Transverse colon (tissue), 4 donors: ENCODE measurements at regions not wholly inside any gene's neighbourhood (a gene's known extent, or its start where the extent isn't known, plus 50 kb on each side); places are given as distances from the start of the nearest gene placed in this dataset.

Experiments used
- DNase-seq: peaks from one replicate; pipeline ENCODE4 v3.0.0-alpha.2; 2019
- H3K27ac ChIP-seq, 4 donors: fragments of 200-600 bp; sonication (generic); 2 replicates each; pipeline ENCODE4 v1.5.1; 2016 to 2018; ENCODE audit warnings: inconsistent platforms in 4 of 4
- H3K27me3 ChIP-seq: fragments of 200-600 bp; sonication (generic); 2 replicates; pipeline ENCODE4 v1.5.1; 2017; ENCODE audit warnings: inconsistent platforms
- H3K36me3 ChIP-seq, 4 donors: fragments of 200-600 bp; sonication (generic); 2 replicates each; pipeline ENCODE4 v1.5.1; 2017 to 2019; ENCODE audit warnings: inconsistent platforms in 4 of 4
- H3K4me1 ChIP-seq, 4 donors: fragments of 200-600 bp; sonication (generic); 2 replicates each; pipeline ENCODE4 v1.5.1; 2017 to 2020; ENCODE audit warnings: inconsistent platforms in 4 of 4
- H3K4me3 ChIP-seq, 4 donors: fragments of 200-600 bp; sonication (generic); 1 replicate in 1 of 4; 2 replicates in 3 of 4; pipeline versions ENCODE4 v1.5.1 to v1.6.1; 2017 to 2019; ENCODE audit warnings: inconsistent platforms in 4 of 4
- H3K9me3 ChIP-seq, 2 donors: fragments of 200-600 bp; sonication (generic); 2 replicates each; pipeline ENCODE4 v1.5.1; 2017 to 2019; ENCODE audit warnings: inconsistent platforms in 2 of 2
- CTCF ChIP-seq, 5 experiments: fragments of 200-600 bp in 3 of 5; fragments of 450-650 bp in 2 of 5; sonication (generic) in 3 of 5; IDR thresholded peaks; 1 replicate in 2 of 5; 2 replicates in 3 of 5; pipeline ENCODE4 v1.5.1; 2016 to 2017; ENCODE audit warnings: antibody characterized with exemption in 5 of 5, inconsistent platforms in 3 of 5, mild to moderate bottlenecking in 2 of 5, moderate library complexity in 1 of 5
- EP300 ChIP-seq: sonication (generic); formaldehyde crosslinking; IDR thresholded peaks from one replicate; pipeline ENCODE4 v1.6.1; 2017; ENCODE audit warnings: antibody characterized with exemption, low read depth
- POLR2A ChIP-seq: fragments of 450-650 bp; IDR thresholded peaks from one replicate; pipeline ENCODE4 v1.6.1; 2016; ENCODE audit warnings: antibody characterized with exemption, mild to moderate bottlenecking, moderate library complexity
- POLR2AphosphoS5 ChIP-seq, 3 donors: sonication (generic); formaldehyde crosslinking; IDR thresholded peaks; one replicate each; pipeline ENCODE4 v1.6.1; 2016; ENCODE audit warnings: antibody characterized with exemption in 3 of 3
- WGBS, 2 donors: methylation state at CpG; one replicate each; pipeline ENCODE4 v1.1.5; 2018; ENCODE audit warnings: low coverage in 1 of 2; 5-methylcytosine and 5-hydroxymethylcytosine counted together
- in situ Hi-C, 4 donors: fragments of 200-750 bp; cut with MboI; loops; one replicate each; pipeline versions ENCODE4 v1.15.0 to v1.15.1; 2017; ENCODE audit warnings: low sequenced_read_pairs in 3 of 4, low pct_ligation_motif_present in 1 of 4, low pct_unique_long_range_greater_than_20kb in 1 of 4
- intact Hi-C: fragments of 100-400 bp; cut with DNase I; formaldehyde crosslinking; loops from one replicate; pipeline ENCODE4 v1.15.1; 2023; ENCODE audit warnings: low total_unique reads

- DNase-seq = no peak
- no peak for TF ChIP-seq POLR2A
- no peak for TF ChIP-seq POLR2AphosphoS5 (IDR thresholded peaks at IDR 0.05)
- no peak for TF ChIP-seq CTCF (IDR thresholded peaks at IDR 0.05)
- TF ChIP-seq EP300 = no peak
- 43 to 55% methylated on average over 4 to 5 of the region's 5 CpGs for WGBS, 2 donors
- no peaks in the 10 kb centered on the region for H3K36me3 ChIP-seq
- in situ Hi-C loops (no loop called here), intact Hi-C loops (no loop called here)
- H3K4me3 ChIP-seq = no peak overlapping the region
- no peaks in the 10 kb centered on the region for H3K9me3 ChIP-seq
- H3K27me3 ChIP-seq = no peaks in the 10 kb centered on the region
- H3K27ac ChIP-seq = peak overlapping the region in 2 of 4 donors; percentile 20 to 53
- H3K4me1 ChIP-seq = peaks cover 0 to 15% (median 0%) of the 10 kb centered on the region in 4 donors
Measured at GRCh38 chr12:89280833-89281538, 71.3 kb downstream of the DUSP6 start.

GRCh38 chr12:89279499-89279898 lies 72.8 kb downstream of the DUSP6 start:
- intact Hi-C loops (no loop called here), in situ Hi-C loops (no loop called here)

GRCh38 chr12:89278862-89279261 lies 73.4 kb downstream of the DUSP6 start:
- intact Hi-C loops = no loop called here
- H3K27me3 ChIP-seq = no peaks in the 10 kb centered on the region
- no peaks in the 10 kb centered on the region for H3K36me3 ChIP-seq
- peaks cover 0 to 15% (median 0%) of the 10 kb centered on the region in 4 donors for H3K4me1 ChIP-seq
- 79 to 85% methylated on average over 5 to 6 of the region's 6 CpGs for WGBS, 2 donors
- H3K4me3 ChIP-seq = no peak overlapping the region
- in situ Hi-C loops = no loop called here
- TF ChIP-seq POLR2AphosphoS5 (IDR thresholded peaks at IDR 0.05) (no peak), EP300 (no peak), POLR2A (no peak), CTCF (IDR thresholded peaks at IDR 0.05) (no peak)
- DNase-seq = no peak
- H3K9me3 ChIP-seq = no peaks in the 10 kb centered on the region
- no peak overlapping the region for H3K27ac ChIP-seq

More at GRCh38 chr12:89279499-89279898, 72.8 kb downstream of the DUSP6 start:
- Histone ChIP-seq H3K27me3 (no peaks in the 10 kb centered on the region), H3K27ac (no peak overlapping the region), H3K4me1 (peaks cover 0 to 15% (median 0%) of the 10 kb centered on the region in 4 donors), H3K36me3 (no peaks in the 10 kb centered on the region), H3K9me3 (no peaks in the 10 kb centered on the region), H3K4me3 (no peak overlapping the region)
- TF ChIP-seq POLR2AphosphoS5 (IDR thresholded peaks at IDR 0.05) (no peak), EP300 (no peak), POLR2A (no peak), CTCF (IDR thresholded peaks at IDR 0.05) (no peak)
- WGBS, 2 donors = 81 to 93% methylated on average over 4 of the region's 4 CpGs
- no peak for DNase-seq

- no peaks in the 10 kb centered on the region for H3K27me3 ChIP-seq
- WGBS, 2 donors = 88 to 98% methylated on average over 4 of the region's 4 CpGs
Measured at GRCh38 chr12:89278169-89278568, 74.1 kb downstream of the DUSP6 start.

More at GRCh38 chr12:89278169-89278568, 74.1 kb downstream of the DUSP6 start:
- H3K36me3 ChIP-seq = no peaks in the 10 kb centered on the region
- intact Hi-C loops = no loop called here
- no peaks in the 10 kb centered on the region for H3K9me3 ChIP-seq
- TF ChIP-seq CTCF (IDR thresholded peaks at IDR 0.05) (no peak), EP300 (no peak), POLR2A (no peak), POLR2AphosphoS5 (IDR thresholded peaks at IDR 0.05) (no peak)
- DNase-seq = no peak
- in situ Hi-C loops = no loop called here
- peaks cover 0 to 15% (median 0%) of the 10 kb centered on the region in 4 donors for H3K4me1 ChIP-seq
- H3K27ac ChIP-seq = no peak overlapping the region
- no peak overlapping the region for H3K4me3 ChIP-seq
